Keratinocyte (primary cell): ENCODE measurements at regions not wholly inside any gene's neighbourhood (a gene's known extent, or its start where the extent isn't known, plus 50 kb on each side); places are given as distances from the start of the nearest gene placed in this dataset.
"Not testable (repeated sequence)": the region's sequence is repeated elsewhere in the genome, so short reads cannot be mapped to it uniquely, and the experiment has no call there.

Source experiments
- EZH2 ChIP-seq: IDR thresholded peaks from one replicate; pipeline ENCODE4 v1.6.1; 2012; ENCODE audit warnings: inconsistent platforms, mild to moderate bottlenecking, low read length, moderate library complexity
- TF ChIP-seq, protein P1 (sequence below), 3 experiments: IDR thresholded peaks in 1 of 3; conservative IDR thresholded peaks in 1 of 3; optimal IDR thresholded peaks in 1 of 3; 2 replicates in 2 of 3; 3 replicates in 1 of 3; pipeline versions ENCODE3 to v1.5.1; 2011; ENCODE audit warnings: low read length in 3 of 3, mild to moderate bottlenecking in 3 of 3, moderate library complexity in 2 of 3, control low read depth in 1 of 3, inconsistent platforms in 1 of 3; ENCODE audit not compliant: insufficient read depth in 2 of 3; ENCODE audit errors: extremely low read depth in 1 of 3

DNA sequence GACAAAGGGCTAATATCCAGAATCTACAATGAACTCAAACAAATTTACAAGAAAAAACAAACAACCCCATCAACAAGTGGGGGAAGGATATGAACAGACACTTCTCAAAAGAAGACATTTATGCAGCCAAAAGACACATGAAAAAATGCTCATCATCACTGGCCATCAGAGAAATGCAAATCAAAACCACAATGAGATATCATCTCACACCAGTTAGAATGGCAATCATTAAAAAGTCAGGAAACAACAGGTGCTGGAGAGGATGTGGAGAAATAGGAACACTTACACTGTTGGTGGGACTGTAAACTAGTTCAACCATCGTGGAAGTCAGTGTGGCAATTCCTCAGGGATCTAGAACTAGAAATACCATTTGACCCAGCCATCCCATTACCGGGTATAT, 98.9 kb upstream of the WDR44 start:
- TF ChIP-seq, protein P1, sequence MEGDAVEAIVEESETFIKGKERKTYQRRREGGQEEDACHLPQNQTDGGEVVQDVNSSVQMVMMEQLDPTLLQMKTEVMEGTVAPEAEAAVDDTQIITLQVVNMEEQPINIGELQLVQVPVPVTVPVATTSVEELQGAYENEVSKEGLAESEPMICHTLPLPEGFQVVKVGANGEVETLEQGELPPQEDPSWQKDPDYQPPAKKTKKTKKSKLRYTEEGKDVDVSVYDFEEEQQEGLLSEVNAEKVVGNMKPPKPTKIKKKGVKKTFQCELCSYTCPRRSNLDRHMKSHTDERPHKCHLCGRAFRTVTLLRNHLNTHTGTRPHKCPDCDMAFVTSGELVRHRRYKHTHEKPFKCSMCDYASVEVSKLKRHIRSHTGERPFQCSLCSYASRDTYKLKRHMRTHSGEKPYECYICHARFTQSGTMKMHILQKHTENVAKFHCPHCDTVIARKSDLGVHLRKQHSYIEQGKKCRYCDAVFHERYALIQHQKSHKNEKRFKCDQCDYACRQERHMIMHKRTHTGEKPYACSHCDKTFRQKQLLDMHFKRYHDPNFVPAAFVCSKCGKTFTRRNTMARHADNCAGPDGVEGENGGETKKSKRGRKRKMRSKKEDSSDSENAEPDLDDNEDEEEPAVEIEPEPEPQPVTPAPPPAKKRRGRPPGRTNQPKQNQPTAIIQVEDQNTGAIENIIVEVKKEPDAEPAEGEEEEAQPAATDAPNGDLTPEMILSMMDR (optimal IDR thresholded peaks at IDR 0.05 in 1 of 3, IDR thresholded peaks at IDR 0.05 in 1 of 3, conservative IDR thresholded peaks at IDR 0.05 in 1 of 3; ENCODE audit: extremely low read depth in 1 of 3, insufficient read depth in 2 of 3, low read length in 3 of 3), result not testable (repeated sequence)
- TF ChIP-seq EZH2, result not testable (repeated sequence)
